ENCODE measurements at regions not wholly inside any gene's neighbourhood (a gene's known extent, or its start where the extent isn't known, plus 50 kb on each side); places are given as distances from the start of the nearest gene placed in this dataset.

DNA sequence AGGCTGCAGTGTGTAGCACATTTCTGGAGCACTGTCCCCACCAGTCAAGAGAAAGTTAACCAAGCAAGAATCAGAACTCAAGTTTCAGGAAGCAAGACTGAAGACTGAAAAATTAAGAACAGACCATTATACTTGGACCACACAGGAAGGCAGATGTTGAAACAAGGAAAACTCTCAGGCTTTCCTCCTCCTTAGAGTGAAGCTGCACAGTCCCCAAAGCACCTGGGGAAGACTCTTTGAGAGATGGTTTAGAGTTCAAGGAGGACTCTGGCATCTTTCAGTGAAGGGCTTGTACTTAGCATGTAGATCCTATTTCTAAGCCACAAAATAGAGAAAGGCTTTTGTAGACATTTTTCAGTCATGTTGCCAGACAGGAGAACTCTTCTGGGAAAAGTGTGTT is 113.7 kb upstream of the KCTD3 start:
- TF ChIP-seq, protein P1, sequence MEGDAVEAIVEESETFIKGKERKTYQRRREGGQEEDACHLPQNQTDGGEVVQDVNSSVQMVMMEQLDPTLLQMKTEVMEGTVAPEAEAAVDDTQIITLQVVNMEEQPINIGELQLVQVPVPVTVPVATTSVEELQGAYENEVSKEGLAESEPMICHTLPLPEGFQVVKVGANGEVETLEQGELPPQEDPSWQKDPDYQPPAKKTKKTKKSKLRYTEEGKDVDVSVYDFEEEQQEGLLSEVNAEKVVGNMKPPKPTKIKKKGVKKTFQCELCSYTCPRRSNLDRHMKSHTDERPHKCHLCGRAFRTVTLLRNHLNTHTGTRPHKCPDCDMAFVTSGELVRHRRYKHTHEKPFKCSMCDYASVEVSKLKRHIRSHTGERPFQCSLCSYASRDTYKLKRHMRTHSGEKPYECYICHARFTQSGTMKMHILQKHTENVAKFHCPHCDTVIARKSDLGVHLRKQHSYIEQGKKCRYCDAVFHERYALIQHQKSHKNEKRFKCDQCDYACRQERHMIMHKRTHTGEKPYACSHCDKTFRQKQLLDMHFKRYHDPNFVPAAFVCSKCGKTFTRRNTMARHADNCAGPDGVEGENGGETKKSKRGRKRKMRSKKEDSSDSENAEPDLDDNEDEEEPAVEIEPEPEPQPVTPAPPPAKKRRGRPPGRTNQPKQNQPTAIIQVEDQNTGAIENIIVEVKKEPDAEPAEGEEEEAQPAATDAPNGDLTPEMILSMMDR (IDR thresholded peaks at IDR 0.05; ENCODE audit: low read depth, low read length, missing control alignments), result no peak
- no peak for DNase-seq (ENCODE audit: extremely low read depth, low read depth)
- H3K4me3 ChIP-seq (replicated peaks; ENCODE audit: low read depth, low read length), result no peak overlapping the region

DNA sequence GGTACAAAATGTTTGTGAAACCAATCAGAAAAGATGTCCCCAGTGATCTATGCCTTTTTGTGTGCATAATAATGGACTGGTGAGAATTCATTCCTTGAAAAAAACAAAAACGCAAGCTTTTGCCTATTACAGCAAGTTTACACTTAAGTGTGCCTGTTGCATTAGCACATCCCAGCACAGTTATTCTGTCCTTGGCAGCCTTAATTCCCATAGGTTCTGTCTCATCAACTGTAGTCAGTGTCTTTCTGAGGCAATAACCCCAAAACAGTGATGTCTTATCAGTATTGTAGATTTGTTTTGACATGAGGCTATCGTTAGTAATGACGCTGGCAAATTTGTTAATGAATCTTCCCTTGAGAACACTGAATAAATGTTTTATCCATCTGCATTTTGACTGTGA is 109.9 kb upstream of the KCTD3 start:
- no peak for DNase-seq (ENCODE audit: extremely low read depth, low read depth)
- TF ChIP-seq, protein P1 (IDR thresholded peaks at IDR 0.05; ENCODE audit: low read depth, low read length, missing control alignments), result no peak

DNA sequence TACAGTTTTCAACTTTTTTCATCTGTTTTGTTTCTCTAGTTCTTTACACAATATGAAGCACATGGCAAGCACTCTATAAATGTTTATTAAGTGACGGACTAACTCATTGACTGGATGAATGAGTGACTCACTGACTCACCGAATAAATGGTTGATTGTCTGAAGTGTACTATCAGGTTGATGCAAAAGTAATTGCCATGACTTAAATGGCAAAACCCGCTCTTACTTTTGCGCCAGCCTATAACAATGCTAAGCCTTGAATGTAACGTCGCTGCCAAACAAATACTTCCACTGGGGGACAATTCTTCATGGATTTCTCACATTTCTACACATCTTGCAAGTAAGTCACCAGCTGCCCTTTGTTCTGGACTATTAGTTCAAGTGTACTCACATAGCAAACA is 109.0 kb upstream of the KCTD3 start:
- H3K4me3 ChIP-seq (replicated peaks; ENCODE audit: low read depth, low read length), result no peak overlapping the region
- TF ChIP-seq, protein P1 (IDR thresholded peaks at IDR 0.05; ENCODE audit: low read depth, low read length, missing control alignments), result no peak
- DNase-seq (ENCODE audit: extremely low read depth, low read depth), result no peak

More for the DNA sequence above, 109.9 kb upstream of the KCTD3 start:
- no peak overlapping the region for H3K4me3 ChIP-seq (replicated peaks; ENCODE audit: low read depth, low read length)

DNA sequence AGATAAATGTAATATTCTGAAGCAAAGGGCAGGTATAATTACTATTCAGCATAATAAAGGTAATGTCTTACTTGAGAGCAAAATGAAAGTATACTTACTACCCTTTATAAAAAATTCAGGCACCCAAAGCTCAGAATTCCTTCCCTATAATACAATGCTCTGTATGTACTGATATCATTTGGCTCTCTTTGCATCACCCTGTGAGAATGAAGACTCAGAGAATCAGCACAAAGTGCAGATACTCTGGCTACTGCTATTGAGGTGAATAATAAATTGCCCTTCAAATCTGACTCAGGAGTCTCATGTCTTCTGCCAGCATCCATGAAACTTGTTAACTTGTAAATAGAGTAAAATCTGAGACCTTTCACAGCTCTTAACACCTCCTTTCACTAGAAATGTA is 108.5 kb upstream of the KCTD3 start:
- no peak for DNase-seq (ENCODE audit: extremely low read depth, low read depth)
- no peak overlapping the region for H3K4me3 ChIP-seq (replicated peaks; ENCODE audit: low read depth, low read length)
- TF ChIP-seq, protein P1 (IDR thresholded peaks at IDR 0.05; ENCODE audit: low read depth, low read length, missing control alignments), result no peak

DNA sequence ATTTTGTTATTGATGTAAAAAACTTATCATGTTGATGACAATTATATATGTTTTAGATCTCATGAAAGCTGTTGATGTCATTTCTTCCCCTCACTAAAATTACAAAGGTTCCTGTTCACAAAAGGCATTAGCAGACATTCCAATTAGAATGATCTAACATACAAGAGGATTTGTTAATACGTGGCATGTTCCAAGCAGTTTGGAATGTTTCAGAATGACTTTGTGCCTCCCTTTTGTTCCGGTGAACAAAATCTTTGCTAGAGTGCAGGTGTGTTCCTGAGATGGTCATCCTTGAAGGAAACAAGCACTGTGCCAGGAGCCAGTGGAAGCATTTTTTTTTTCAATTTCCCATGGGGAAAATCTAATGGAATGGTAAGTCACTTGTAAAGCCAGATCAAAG is 108.0 kb upstream of the KCTD3 start:
- TF ChIP-seq, protein P1 (IDR thresholded peaks at IDR 0.05; ENCODE audit: low read depth, low read length, missing control alignments), result no peak
- no peak overlapping the region for H3K4me3 ChIP-seq (replicated peaks; ENCODE audit: low read depth, low read length)
- no peak for DNase-seq (ENCODE audit: extremely low read depth, low read depth)

DNA sequence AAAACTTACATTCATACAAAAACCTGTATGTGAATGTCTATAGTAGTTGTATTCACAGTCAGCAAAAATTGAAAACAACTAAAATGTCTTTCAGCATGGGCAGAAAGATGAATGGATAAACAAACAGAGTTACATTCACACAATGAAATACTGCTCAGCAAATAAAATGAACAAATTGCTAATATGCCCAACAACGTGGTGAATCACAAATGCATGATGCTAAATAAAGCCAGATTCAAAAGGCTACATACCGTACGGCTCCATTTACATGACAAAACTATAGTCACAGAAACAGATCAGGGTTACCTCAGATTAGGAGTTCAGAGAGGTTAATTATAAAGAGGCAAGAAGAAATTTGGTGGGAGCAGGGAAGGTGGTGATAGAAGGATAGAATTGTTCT is 100.7 kb upstream of the KCTD3 start:
- TF ChIP-seq, protein P1 (IDR thresholded peaks at IDR 0.05; ENCODE audit: low read depth, low read length, missing control alignments), result no peak
- H3K4me3 ChIP-seq (replicated peaks; ENCODE audit: low read depth, low read length), result no peak overlapping the region
- no peak for DNase-seq (ENCODE audit: extremely low read depth, low read depth)

DNA sequence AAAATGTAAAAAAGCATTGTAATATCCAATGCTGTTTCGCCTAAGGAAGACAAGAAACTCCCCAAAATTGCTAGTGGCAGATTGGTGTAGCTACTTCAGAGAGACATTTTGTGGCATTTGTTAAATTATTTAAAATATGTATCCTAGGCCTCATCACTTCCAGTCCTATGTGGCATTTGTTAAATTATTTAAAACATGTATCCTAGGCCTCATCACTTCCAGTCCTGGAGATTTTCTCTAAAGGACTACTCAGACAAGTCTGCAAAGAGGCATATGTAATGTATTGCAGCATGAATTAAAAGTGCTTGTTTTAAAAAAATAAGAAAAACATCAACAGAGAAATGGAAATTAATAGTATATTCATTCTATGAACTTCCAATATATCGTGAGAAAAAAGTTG is 95.6 kb upstream of the KCTD3 start:
- DNase-seq (ENCODE audit: extremely low read depth, low read depth), result no peak
- TF ChIP-seq, protein P1 (IDR thresholded peaks at IDR 0.05; ENCODE audit: low read depth, low read length, missing control alignments), result no peak
- H3K4me3 ChIP-seq (replicated peaks; ENCODE audit: low read depth, low read length), result no peak overlapping the region

All from HFF-Myc (cell line).